GM12878 (cell line): ENCODE measurements at regions not wholly inside any gene's neighbourhood (a gene's known extent, or its start where the extent isn't known, plus 50 kb on each side); places are given as distances from the start of the nearest gene placed in this dataset.

ENCODE experiments used
- BHLHE40 ChIP-seq, 2 experiments: fragments of 450-650 bp in 1 of 2; IDR thresholded peaks; 2 replicates each; pipeline ENCODE4 v1.6.1; 2011 to 2017; ENCODE audit warnings: low read depth in 2 of 2, borderline replicate concordance in 1 of 2, improper control_type of control experiment in 1 of 2, low read length in 1 of 2, mild to moderate bottlenecking in 1 of 2
- BRCA1 ChIP-seq: IDR thresholded peaks from 2 replicates; pipeline ENCODE4 v1.6.1; 2011; ENCODE audit warnings: low read depth, low read length, improper control_type of control experiment
- CBFB ChIP-seq: IDR thresholded peaks from 2 replicates; pipeline ENCODE4 v1.6.1; 2016; ENCODE audit warnings: antibody characterized with exemption, low read depth
- CHD1 ChIP-seq: IDR thresholded peaks from 2 replicates; pipeline ENCODE4 v1.6.1; 2012; ENCODE audit warnings: low read depth, low read length, improper control_type of control experiment
- CHD2 ChIP-seq: IDR thresholded peaks from 2 replicates; pipeline ENCODE4 v1.6.1; 2011; ENCODE audit warnings: low read depth, low read length, improper control_type of control experiment, borderline replicate concordance
- CHD4 ChIP-seq: fragments of 200-600 bp; sonication (generic); IDR thresholded peaks from 2 replicates; pipeline ENCODE4 v1.6.1; 2016; ENCODE audit warnings: mild to moderate bottlenecking
- CREB1 ChIP-seq: IDR thresholded peaks from 2 replicates; pipeline ENCODE4 v1.6.1; 2012; ENCODE audit warnings: low read depth, mild to moderate bottlenecking, inconsistent platforms
- FOS ChIP-seq: IDR thresholded peaks from 3 replicates; pipeline ENCODE4 v1.6.1; 2011; ENCODE audit warnings: borderline replicate concordance; ENCODE audit not compliant: insufficient read length; ENCODE audit errors: extremely low read depth
- HDAC2 ChIP-seq: fragments of 200-600 bp; sonication (generic); IDR thresholded peaks from 2 replicates; pipeline ENCODE4 v1.6.1; 2017
- JUND ChIP-seq: IDR thresholded peaks from 2 replicates; pipeline ENCODE4 v1.6.1; 2012; ENCODE audit warnings: low read depth, mild to moderate bottlenecking, low read length, improper control_type of control experiment, moderate library complexity
- MEF2A ChIP-seq: IDR thresholded peaks from 2 replicates; pipeline ENCODE4 v1.6.1; 2011; ENCODE audit warnings: low read depth, mild to moderate bottlenecking, low read length, moderate library complexity; ENCODE audit not compliant: insufficient read depth
- MEF2B ChIP-seq: fragments of 450-650 bp; IDR thresholded peaks from 2 replicates; pipeline ENCODE4 v1.6.1; 2018; ENCODE audit warnings: mild to moderate bottlenecking, moderate library complexity; ENCODE audit not compliant: partially characterized antibody, poor library complexity, severe bottlenecking
- MTA2 ChIP-seq: fragments of 450-650 bp; IDR thresholded peaks from 2 replicates; pipeline ENCODE4 v1.6.1; 2016; ENCODE audit warnings: low read depth, mild to moderate bottlenecking, moderate library complexity
- MTA3 ChIP-seq: IDR thresholded peaks from 2 replicates; pipeline ENCODE4 v1.6.1; 2012; ENCODE audit warnings: low read length, inconsistent platforms, borderline replicate concordance
- MXI1 ChIP-seq: fragments of 150-350 bp; IDR thresholded peaks from 2 replicates; pipeline ENCODE4 v1.6.1; 2011; ENCODE audit warnings: low read depth, mild to moderate bottlenecking, inconsistent platforms, low read length, improper control_type of control experiment
- MYC ChIP-seq: IDR thresholded peaks from 2 replicates; pipeline ENCODE4 v1.6.1; 2011; ENCODE audit warnings: mild to moderate bottlenecking, low read length, moderate library complexity, inconsistent platforms; ENCODE audit not compliant: insufficient read depth, insufficient replicate concordance, insufficient read length, severe bottlenecking
- NFXL1 ChIP-seq: fragments of 450-650 bp; IDR thresholded peaks from 2 replicates; pipeline ENCODE4 v1.6.1; 2017; ENCODE audit warnings: antibody characterized with exemption, mild to moderate bottlenecking, borderline replicate concordance
- NR2C1 ChIP-seq: fragments of 450-650 bp; IDR thresholded peaks from 2 replicates; pipeline ENCODE4 v1.6.1; 2017; ENCODE audit warnings: antibody characterized with exemption, mild to moderate bottlenecking, moderate library complexity
- NR2F1 ChIP-seq: fragments of 450-650 bp; conservative IDR thresholded peaks from 2 replicates; pipeline ENCODE4 v1.6.1; 2017; ENCODE audit warnings: mild to moderate bottlenecking
- POU2F2 ChIP-seq: IDR thresholded peaks from 3 replicates; pipeline ENCODE4 v1.6.1; 2011; ENCODE audit warnings: low read depth, mild to moderate bottlenecking, low read length, borderline replicate concordance
- RAD51 ChIP-seq: fragments of 450-650 bp; IDR thresholded peaks from 2 replicates; pipeline ENCODE4 v1.6.1; 2016; ENCODE audit warnings: moderate library complexity, mild to moderate bottlenecking, inconsistent platforms
- RBBP5 ChIP-seq: fragments of 200-600 bp; sonication (generic); conservative IDR thresholded peaks from 2 replicates; pipeline ENCODE4 v1.6.1; 2016
- RELA ChIP-seq: fragments of 450-650 bp; IDR thresholded peaks from 2 replicates; pipeline ENCODE4 v1.8.0; 2014; ENCODE audit warnings: borderline replicate concordance; ENCODE audit not compliant: partially characterized antibody
- SMAD1 ChIP-seq: fragments of 450-650 bp; IDR thresholded peaks from 2 replicates; pipeline ENCODE4 v1.6.1; 2018; ENCODE audit warnings: mild to moderate bottlenecking, low read depth; ENCODE audit not compliant: partially characterized antibody
- SP1 ChIP-seq: IDR thresholded peaks from one replicate; pipeline ENCODE4 v1.6.1; 2011; ENCODE audit warnings: low read depth, low read length
- SREBF2 ChIP-seq: IDR thresholded peaks from 2 replicates; pipeline ENCODE4 v1.6.1; 2012; ENCODE audit warnings: mild to moderate bottlenecking, low read length
- SRF ChIP-seq, 2 experiments: IDR thresholded peaks; 2 replicates each; pipeline ENCODE4 v1.6.1; 2011; ENCODE audit warnings: low read depth in 2 of 2, low read length in 2 of 2, mild to moderate bottlenecking in 1 of 2, moderate library complexity in 1 of 2
- SUPT20H ChIP-seq: IDR thresholded peaks from 2 replicates; pipeline ENCODE4 v1.6.1; 2011; ENCODE audit warnings: low read depth, mild to moderate bottlenecking, low read length, moderate library complexity, borderline replicate concordance; ENCODE audit not compliant: control insufficient read depth
- TCF3 ChIP-seq: IDR thresholded peaks from 2 replicates; pipeline ENCODE4 v1.6.1; 2012; ENCODE audit warnings: low read depth, mild to moderate bottlenecking, low read length, borderline replicate concordance; ENCODE audit not compliant: insufficient read depth
- TCF7 ChIP-seq: IDR thresholded peaks from 2 replicates; pipeline ENCODE4 v1.6.1; 2014; ENCODE audit warnings: antibody characterized with exemption, borderline replicate concordance
- YY1 ChIP-seq: IDR thresholded peaks from 2 replicates; pipeline ENCODE4 v1.6.1; 2011; ENCODE audit warnings: low read depth, mild to moderate bottlenecking, low read length
- ZNF24 ChIP-seq: fragments of 450-650 bp; IDR thresholded peaks from 2 replicates; pipeline ENCODE4 v1.6.1; 2017; ENCODE audit warnings: antibody characterized with exemption, mild to moderate bottlenecking
- ZSCAN29 ChIP-seq: fragments of 450-650 bp; IDR thresholded peaks from 2 replicates; pipeline ENCODE4 v1.6.1; 2017; ENCODE audit warnings: mild to moderate bottlenecking, moderate library complexity
- TF ChIP-seq, protein P1 (sequence below): fragments of 450-650 bp; IDR thresholded peaks from 2 replicates; pipeline ENCODE4 v1.6.1; 2017; ENCODE audit warnings: mild to moderate bottlenecking

- no peak for TF ChIP-seq YY1
- TF ChIP-seq NFXL1: no peak
- no peak for TF ChIP-seq SREBF2
- TF ChIP-seq JUND: peak; percentile 51; the same call in 1 of the 2 replicates
- TF ChIP-seq RAD51: no peak
- no peak for TF ChIP-seq FOS
- peak; percentile 97 for TF ChIP-seq CBFB
- TF ChIP-seq CHD1: 0 out of 2 replicates have a peak, but pooled peaks have one; percentile 77
- peak; percentile 78 for TF ChIP-seq SP1
- peak; percentile 97 for TF ChIP-seq MEF2A
- TF ChIP-seq NR2F1: peak; percentile 68
- TF ChIP-seq, protein P1, sequence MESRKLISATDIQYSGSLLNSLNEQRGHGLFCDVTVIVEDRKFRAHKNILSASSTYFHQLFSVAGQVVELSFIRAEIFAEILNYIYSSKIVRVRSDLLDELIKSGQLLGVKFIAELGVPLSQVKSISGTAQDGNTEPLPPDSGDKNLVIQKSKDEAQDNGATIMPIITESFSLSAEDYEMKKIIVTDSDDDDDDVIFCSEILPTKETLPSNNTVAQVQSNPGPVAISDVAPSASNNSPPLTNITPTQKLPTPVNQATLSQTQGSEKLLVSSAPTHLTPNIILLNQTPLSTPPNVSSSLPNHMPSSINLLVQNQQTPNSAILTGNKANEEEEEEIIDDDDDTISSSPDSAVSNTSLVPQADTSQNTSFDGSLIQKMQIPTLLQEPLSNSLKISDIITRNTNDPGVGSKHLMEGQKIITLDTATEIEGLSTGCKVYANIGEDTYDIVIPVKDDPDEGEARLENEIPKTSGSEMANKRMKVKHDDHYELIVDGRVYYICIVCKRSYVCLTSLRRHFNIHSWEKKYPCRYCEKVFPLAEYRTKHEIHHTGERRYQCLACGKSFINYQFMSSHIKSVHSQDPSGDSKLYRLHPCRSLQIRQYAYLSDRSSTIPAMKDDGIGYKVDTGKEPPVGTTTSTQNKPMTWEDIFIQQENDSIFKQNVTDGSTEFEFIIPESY: no peak
- no peak for TF ChIP-seq MYC
- TF ChIP-seq CHD4: no peak
- TF ChIP-seq SMAD1: no peak
- no peak for TF ChIP-seq RELA
- TF ChIP-seq MTA3: no peak
- TF ChIP-seq ZNF24: peak; percentile 74; the same call in 1 of the 2 replicates
- no peak for TF ChIP-seq SRF (IDR thresholded peaks at IDR 0.05; ENCODE audit: low read depth in 2 of 2, low read length in 2 of 2)
- TF ChIP-seq CREB1: peak; percentile 59
- TF ChIP-seq BRCA1: no peak
- peak; percentile 86 for TF ChIP-seq POU2F2
- TF ChIP-seq RBBP5: no peak
- no peak for TF ChIP-seq TCF3
- peak; percentile 62 to 82; a peak in 3 of 4 replicates for TF ChIP-seq BHLHE40 (IDR thresholded peaks at IDR 0.05; ENCODE audit: borderline replicate concordance in 1 of 2, low read depth in 2 of 2, low read length in 1 of 2)
- TF ChIP-seq ZSCAN29: no peak
- peak; percentile 88 for TF ChIP-seq MTA2
- no peak for TF ChIP-seq SUPT20H
- TF ChIP-seq HDAC2: no peak
- TF ChIP-seq CHD2: peak; percentile 83; the same call in 1 of the 2 replicates
- TF ChIP-seq MEF2B: peak; percentile 88
- peak; percentile 60 for TF ChIP-seq MXI1
- no peak for TF ChIP-seq TCF7
- no peak for TF ChIP-seq NR2C1
Observed at GRCh38 chr16:17026600-17027242, 444.0 kb downstream of the XYLT1 start (continued).
